ENCODE measurements at regions not wholly inside any gene's neighbourhood (a gene's known extent, or its start where the extent isn't known, plus 50 kb on each side); places are given as distances from the start of the nearest gene placed in this dataset.
"Not testable (repeated sequence)": the region's sequence is repeated elsewhere in the genome, so short reads cannot be mapped to it uniquely, and the experiment has no call there.

DNA sequence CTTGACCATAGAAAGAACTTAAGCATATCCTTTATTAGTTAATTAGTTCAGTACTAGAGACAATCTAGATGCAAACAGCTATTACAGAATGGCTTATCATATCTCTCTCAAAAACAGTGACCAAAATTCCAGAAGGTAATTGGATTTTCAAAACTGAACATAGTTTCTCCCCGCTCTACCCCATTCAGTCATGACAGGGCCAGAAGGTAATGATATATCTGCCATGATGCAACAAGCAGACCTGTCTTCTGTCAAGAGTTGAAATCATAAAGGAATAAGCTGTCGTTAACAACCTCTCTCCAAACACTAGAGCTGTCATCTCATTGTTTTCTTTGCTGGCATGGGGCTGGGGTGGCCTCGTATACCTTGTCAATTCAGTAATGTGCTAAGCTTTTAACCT is 200.5 kb upstream of the POU5F2 start (continued):
- TF ChIP-seq GATA3 (IDR thresholded peaks at IDR 0.05; ENCODE audit: borderline replicate concordance) (no peak), NPAS2 (CRISPR knock-in tag; IDR thresholded peaks at IDR 0.05; ENCODE audit: borderline replicate concordance) (no peak), FOXS1 (CRISPR knock-in tag; IDR thresholded peaks at IDR 0.05) (no peak), FOSB (CRISPR knock-in tag; IDR thresholded peaks at IDR 0.05) (no peak), CBX8 (IDR thresholded peaks at IDR 0.05) (no peak), EHMT2 (IDR thresholded peaks at IDR 0.05; ENCODE audit: low read depth) (no peak)

DNA sequence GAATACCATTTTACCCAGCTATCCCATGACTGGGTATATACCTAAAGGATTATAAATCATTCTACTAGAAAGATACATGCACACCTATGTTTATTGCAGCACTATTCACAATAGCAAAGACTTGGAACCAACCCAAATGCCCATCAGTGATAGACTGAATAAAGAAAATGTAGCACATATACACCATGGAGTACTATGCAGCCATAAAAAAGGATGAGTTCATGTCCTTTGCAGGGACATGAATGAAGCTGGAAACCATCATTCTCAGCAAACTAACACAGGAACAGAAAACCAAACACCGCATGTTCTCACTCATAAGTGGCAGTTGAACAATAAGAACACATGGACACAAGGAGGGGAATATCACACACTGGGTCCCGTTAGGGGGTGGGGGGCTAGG is 191.9 kb upstream of the POU5F2 start:
- H3K4me3 ChIP-seq; H3K4me1 ChIP-seq; H3K4me2 ChIP-seq; DNase-seq (ENCODE audit: low read depth in 1 of 2, low spot score in 1 of 2); POLR2A ChIA-PET; FAIRE-seq; H3K9me3 ChIP-seq; CTCF ChIA-PET; ATAC-seq; H3K27ac ChIP-seq: not testable (repeated sequence)
- WGBS (ENCODE audit: missing lambda C conversion rate), result 80% methylated on average over 2 of the region's 2 CpGs

DNA sequence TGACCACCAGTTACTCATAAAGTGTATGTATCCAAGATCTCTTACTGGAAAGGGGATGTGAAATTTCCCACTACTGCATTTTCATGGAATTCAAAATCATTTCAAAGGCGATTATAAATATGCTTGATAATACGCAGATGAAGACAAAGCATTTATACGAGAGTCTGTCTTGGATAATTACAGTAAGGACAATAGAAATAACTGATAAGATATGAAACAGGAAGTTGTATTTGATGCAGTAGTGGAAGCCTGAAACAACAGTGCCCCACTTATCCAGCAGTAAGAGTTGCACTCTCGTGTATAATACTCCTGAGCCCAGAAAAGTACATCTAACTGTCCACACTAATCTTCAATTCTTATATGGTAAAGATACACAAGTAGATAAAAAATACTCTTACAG is 188.7 kb upstream of the POU5F2 start:
- WGBS (ENCODE audit: missing lambda C conversion rate), result 92% methylated on average over 4 of the region's 4 CpGs
- Histone ChIP-seq H3K9me3 (no peaks in the 10 kb centered on the region), H3K4me1 (peaks cover under 1% of the 10 kb centered on the region; the same call in 1 of the 3 replicates), H3K27ac (no peak overlapping the region), H3K4me3 (no peak overlapping the region), H3K4me2 (no peak overlapping the region)
- DNase-seq (ENCODE audit: low read depth in 1 of 2, low spot score in 1 of 2) (no peak), ATAC-seq (no peak), FAIRE-seq (no peak)
- ChIA-PET POLR2A (no interaction called here), CTCF (no interaction called here)
- TF ChIP-seq EP300 (IDR thresholded peaks at IDR 0.05), result no peak
- TF ChIP-seq NPAS2 (CRISPR knock-in tag; IDR thresholded peaks at IDR 0.05; ENCODE audit: borderline replicate concordance), result no peak
- no peak for TF ChIP-seq ESRRA (IDR thresholded peaks at IDR 0.05; ENCODE audit: borderline replicate concordance, low read length)
- TF ChIP-seq CBX2 (IDR thresholded peaks at IDR 0.05; ENCODE audit: borderline replicate concordance, low read depth), result no peak
- TF ChIP-seq NR3C1 (IDR thresholded peaks at IDR 0.05), result no peak
- TF ChIP-seq ZFP36 (IDR thresholded peaks at IDR 0.05; ENCODE audit: borderline replicate concordance, partially characterized antibody), result no peak
- no peak for TF ChIP-seq ZSCAN20 (CRISPR knock-in tag; IDR thresholded peaks at IDR 0.05)
- no peak for TF ChIP-seq POLR2A (IDR thresholded peaks at IDR 0.05; ENCODE audit: low read length)
- TF ChIP-seq, protein P1, sequence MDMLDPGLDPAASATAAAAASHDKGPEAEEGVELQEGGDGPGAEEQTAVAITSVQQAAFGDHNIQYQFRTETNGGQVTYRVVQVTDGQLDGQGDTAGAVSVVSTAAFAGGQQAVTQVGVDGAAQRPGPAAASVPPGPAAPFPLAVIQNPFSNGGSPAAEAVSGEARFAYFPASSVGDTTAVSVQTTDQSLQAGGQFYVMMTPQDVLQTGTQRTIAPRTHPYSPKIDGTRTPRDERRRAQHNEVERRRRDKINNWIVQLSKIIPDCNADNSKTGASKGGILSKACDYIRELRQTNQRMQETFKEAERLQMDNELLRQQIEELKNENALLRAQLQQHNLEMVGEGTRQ (IDR thresholded peaks at IDR 0.05), result no peak
- no peak for TF ChIP-seq ZNF302 (CRISPR knock-in tag; IDR thresholded peaks at IDR 0.05)
- TF ChIP-seq, protein P2, sequence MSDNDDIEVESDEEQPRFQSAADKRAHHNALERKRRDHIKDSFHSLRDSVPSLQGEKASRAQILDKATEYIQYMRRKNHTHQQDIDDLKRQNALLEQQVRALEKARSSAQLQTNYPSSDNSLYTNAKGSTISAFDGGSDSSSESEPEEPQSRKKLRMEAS (IDR thresholded peaks at IDR 0.05), result no peak
- no peak for TF ChIP-seq EHF (CRISPR knock-in tag; IDR thresholded peaks at IDR 0.05)
- no peak for TF ChIP-seq HOXA7 (CRISPR knock-in tag; IDR thresholded peaks at IDR 0.05)
- no peak for TF ChIP-seq SMC3 (IDR thresholded peaks at IDR 0.05)

DNA sequence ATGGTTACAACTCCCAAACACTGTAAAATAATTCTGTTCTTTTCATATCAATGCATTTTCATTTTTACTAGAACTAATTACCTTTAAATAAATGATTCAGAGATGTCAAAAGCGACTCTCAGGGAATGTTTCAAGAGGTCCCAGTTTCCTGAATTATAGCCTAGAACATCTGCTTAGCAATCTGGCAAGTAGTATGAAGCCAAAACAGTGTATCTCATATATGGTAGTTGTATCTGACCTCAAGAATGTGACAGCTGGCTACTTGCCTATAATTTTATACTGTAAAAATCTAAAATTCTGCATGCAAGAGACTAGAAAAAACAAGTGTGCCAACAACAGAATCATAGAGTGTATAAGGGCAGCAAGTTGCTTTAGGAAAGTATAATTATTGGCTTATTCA is 187.7 kb upstream of the POU5F2 start:
- no peak for FAIRE-seq
- ChIA-PET CTCF (no interaction called here), POLR2A (no interaction called here)
- Histone ChIP-seq H3K4me3 (no peak overlapping the region), H3K9me3 (no peaks in the 10 kb centered on the region), H3K27ac (no peak overlapping the region), H3K4me1 (peaks cover 3% of the 10 kb centered on the region; the same call in 1 of the 3 replicates), H3K4me2 (no peak overlapping the region)
- DNase-seq (ENCODE audit: low read depth in 1 of 2, low spot score in 1 of 2), result no peak
- no peak for ATAC-seq
- WGBS (ENCODE audit: missing lambda C conversion rate), result 87% methylated on average over 1 of the region's 1 CpG
- TF ChIP-seq, protein P3, sequence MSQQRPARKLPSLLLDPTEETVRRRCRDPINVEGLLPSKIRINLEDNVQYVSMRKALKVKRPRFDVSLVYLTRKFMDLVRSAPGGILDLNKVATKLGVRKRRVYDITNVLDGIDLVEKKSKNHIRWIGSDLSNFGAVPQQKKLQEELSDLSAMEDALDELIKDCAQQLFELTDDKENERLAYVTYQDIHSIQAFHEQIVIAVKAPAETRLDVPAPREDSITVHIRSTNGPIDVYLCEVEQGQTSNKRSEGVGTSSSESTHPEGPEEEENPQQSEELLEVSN (IDR thresholded peaks at IDR 0.05; ENCODE audit: borderline replicate concordance, low read depth), result no peak
